ENCODE measurements at regions not wholly inside any gene's neighbourhood (a gene's known extent, or its start where the extent isn't known, plus 50 kb on each side); places are given as distances from the start of the nearest gene placed in this dataset.

DNA sequence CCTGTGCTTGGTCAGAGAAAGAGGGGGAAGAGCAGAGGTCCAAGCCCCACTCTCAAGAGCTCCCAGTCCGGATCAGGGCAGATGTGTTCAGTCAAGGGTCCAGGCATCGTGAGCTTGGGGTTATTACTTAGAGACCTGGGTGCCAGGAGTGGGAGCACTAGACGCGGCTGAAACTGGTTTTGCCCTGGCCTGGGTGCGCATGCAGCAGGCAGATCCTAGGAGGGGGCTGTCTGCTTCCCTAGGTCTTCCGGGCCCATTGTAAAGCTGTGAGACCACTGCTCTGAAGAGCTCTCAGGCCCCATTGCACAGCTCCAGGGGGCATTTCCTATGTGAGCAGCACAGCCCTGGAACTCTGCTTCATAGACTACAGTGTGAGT lies 204.9 kb upstream of the LINGO1 start:
- TF ChIP-seq POLR2AphosphoS5 (IDR thresholded peaks at IDR 0.05) (no peak), CTCF (IDR thresholded peaks at IDR 0.05) (no peak)
